ENCODE measurements at regions not wholly inside any gene's neighbourhood (a gene's known extent, or its start where the extent isn't known, plus 50 kb on each side); places are given as distances from the start of the nearest gene placed in this dataset.

DNA sequence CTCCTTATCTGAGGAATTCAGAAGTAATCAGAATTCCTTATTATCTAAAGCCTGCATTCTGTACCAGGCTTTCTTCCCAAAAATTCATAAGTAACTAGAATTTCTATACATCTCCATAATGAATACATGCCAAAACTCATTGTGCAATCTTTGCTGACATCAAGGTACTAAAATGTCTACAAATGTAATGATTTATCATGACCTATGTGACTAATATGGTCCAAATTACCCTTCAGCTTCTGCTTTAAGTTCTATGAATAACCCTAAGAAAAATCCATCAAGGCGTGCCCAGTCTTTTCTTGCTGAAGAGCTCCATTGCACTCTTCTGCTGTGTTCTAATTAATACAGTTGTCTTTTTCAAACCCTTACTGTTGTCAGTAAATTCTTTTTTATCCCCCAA is 58.5 kb upstream of the SLITRK1 start:
- DNase-seq (ENCODE audit: low read depth in 4 of 4, low spot score in 2 of 4): no peak

DNA sequence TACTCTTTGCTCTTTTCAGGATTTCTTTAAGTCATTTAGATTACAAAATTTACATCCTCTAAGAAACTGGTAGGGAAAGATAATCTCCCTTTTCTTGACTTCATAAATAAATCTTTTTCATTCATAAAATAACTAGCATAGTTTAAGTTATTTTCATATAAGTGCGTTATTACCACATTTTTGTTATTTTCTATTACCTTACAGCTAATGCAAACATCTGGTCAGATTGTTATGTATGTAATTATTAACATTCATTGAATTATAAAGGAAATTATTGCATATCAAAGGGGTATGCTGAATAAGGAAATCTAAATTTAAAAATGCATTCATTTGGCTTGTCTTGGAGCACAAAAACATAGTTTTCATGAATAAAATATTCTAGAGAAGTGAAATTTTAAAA is 55.3 kb upstream of the SLITRK1 start:
- no peak for DNase-seq (ENCODE audit: low read depth in 4 of 4, low spot score in 2 of 4)

DNA sequence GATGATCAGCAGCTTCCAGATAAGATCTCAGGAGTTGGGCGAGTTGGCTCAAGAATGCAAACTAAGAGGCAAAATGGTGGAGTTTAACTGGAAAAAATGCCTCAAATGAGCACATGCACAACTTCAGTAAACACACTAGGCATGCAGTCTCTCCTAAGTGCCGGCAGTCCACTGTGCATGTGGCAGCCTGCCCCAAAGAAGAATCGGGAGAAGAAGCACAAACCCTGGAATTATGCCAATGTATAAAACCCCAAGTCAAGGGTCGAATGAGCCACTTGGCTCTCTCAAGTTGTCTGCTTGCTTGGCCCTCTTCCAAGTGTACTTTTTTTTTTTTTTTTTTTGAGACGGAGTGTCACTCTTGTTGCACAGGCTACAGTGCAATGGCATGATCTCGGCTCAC is 53.3 kb upstream of the SLITRK1 start:
- no peak for DNase-seq (ENCODE audit: low read depth in 4 of 4, low spot score in 2 of 4)
